GM19035 (cell line): ENCODE measurements at regions not wholly inside any gene's neighbourhood (a gene's known extent, or its start where the extent isn't known, plus 50 kb on each side); places are given as distances from the start of the nearest gene placed in this dataset.
"Not testable (repeated sequence)": the region's sequence is repeated elsewhere in the genome, so short reads cannot be mapped to it uniquely, and the experiment has no call there.

Source experiments
- ATAC-seq: cut with Tn5 transposase; IDR thresholded peaks from one replicate; pipeline ENCODE4 v1.9.1; 2021; ENCODE audit not compliant: unreplicated experiment

DNA sequence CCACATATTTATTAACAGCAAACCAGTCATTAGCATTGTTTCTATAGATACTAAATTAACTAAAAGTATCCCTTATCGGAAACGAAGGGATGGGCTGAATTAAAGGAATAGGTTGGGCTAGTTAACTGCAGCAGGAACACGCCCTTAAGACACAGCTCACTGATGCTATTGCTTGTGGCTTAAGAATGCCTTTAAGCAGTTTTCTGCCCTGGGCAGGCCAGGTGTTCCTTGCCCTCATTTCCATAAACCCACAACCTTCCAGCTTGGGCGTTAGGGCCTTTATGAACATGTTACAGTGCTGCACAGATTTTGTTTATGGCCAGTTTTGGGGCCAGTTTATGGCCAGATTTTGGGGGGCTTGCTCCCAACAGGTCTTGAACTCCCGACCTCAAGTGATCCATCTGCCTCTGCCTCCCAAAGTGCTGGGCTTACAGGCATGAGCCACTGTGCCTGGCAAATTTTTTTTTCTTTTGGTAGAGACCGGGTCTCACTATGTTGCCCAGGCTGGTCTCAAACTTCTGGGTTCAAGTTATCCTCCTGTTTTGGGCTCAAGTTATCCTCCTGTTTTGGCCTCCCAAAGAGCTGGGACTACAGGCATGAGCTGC, 90.1 kb upstream of the GRIN2A start:
- not testable (repeated sequence) for ATAC-seq

DNA sequence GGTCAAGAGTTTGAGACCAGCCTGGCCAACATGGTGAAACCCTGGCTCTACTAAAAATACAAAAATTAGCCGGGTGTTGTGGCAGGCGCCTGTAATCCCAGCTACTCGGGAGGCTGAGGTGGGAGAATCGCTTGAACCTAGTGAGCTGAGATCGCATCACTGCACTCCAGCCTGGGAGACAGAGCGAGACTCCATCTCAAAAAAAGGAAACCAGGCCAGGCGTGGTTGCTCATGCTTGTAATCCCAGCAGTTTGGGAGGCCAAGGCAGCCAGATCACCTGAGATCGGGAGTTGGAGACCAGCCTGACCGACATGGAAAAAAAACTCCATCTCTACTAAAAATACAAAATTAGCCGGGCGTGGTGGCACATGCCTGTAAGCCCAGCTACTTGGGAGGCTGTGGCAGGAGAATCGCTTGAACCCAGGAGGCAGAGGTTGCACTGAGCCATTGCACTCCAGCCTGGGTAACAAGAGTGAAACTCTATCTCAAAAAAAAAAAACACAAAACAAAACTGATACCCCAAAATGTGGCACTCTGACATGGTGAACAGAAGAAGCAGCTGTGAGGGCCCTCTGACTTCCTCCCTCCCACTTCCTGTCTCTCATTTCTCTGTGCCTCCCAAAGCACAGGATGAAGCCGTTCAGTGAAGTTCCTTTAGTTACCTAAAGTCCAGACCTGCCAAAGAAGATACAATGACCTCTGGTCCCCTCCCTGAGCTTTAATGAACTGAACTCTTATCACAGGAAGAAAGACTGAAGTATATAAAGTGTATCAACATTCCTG, 93.2 kb upstream of the GRIN2A start:
- ATAC-seq = peak; percentile 78

DNA sequence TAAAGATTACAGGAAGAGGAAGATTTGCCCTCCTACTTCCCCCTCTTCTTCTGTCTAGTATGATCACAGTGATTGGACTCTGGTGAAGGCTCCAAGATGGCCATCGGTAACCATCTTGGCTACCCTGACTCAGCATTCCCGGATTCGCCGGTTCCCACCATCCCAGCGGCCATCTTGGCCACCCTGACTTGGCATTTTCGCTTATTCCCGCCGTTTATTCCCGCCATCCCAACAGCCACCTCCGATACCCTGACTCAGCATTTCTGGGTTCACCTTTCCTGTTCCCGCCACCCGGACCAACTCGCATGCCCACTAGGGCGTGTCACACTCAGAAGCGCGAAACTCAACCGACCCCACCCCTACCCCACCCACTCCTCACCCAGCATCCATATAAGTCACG, 95.4 kb upstream of the GRIN2A start:
- no peak for ATAC-seq

DNA sequence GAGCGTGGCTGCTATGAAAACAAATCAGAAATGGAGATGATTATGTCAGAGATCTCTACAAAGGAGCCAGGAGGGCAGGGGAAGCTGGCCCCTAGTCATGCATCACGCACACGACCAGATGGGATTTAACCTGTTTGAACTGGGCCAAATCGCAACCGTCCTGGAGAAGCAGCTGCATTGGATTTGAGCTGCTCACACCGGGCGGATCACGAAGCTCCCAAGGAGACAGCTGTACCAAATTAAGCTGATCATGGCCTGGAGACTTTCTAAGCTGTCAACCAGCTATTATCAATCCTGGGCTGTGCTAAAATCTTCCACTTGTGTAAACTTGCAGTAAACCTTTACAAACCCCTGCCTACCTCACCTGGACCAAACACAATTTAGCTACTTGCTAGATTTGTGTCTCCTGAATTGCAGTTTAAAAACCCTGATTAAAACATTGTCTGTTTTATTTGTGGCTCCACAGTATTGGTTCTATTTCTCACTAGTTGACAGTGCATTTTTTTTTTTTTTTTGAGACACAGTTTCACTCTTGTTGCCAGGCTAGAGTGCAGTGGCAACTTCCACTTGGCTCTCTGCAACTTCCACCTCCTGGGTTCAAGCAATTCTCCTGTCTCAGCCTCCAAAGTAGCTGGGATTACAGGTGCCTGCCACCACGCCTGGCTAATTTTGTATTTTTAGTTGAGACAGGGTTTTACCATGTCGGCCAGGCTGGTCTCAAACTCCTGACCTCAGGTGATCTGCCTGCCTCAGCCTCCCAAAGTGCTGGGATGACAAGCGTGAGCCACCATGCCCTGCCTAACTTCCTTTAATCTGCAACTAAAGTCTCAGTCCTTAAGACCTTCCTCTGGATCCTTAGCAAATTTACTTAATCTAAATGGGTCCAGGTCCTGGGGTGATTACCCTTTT, 98.3 kb upstream of the GRIN2A start:
- ATAC-seq = no peak

DNA sequence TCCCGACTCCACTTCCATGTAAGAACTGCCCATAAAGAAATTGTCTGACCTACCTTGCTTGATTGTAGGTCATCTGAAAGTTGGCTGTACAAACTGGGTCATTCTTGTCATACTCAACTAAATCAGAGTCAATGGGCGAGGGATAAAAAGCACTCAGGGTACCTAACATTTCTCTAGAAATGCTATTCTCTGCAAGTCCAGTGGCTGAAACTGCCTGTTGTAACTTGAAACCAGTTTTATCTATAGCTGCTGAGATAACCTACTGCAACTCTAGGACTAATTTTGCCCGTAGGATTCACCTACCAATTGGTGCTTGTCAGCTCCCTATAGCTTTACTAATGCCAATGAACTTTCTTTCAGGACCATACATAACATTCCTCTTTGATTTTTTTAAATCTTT, 100.1 kb upstream of the GRIN2A start:
- no peak for ATAC-seq

DNA sequence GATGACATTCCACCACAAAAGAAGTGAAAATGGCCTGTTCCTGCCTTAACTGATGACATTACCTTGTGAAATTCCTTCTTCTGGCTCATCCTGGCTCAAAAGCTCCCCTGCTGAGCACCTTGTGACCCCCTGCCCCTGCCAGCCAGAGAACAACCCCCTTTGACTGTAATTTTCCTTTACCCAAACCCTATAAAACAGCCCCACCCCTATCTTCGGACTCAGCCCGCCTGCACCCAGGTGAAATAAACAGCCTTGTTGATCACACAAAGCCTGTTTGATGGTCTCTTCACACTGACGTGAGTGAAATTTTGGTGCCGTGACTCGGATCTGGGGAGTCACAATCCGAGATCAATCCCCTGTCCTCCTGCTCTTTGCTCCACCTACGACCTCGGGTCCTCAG, 101.0 kb upstream of the GRIN2A start:
- ATAC-seq = not testable (repeated sequence)

DNA sequence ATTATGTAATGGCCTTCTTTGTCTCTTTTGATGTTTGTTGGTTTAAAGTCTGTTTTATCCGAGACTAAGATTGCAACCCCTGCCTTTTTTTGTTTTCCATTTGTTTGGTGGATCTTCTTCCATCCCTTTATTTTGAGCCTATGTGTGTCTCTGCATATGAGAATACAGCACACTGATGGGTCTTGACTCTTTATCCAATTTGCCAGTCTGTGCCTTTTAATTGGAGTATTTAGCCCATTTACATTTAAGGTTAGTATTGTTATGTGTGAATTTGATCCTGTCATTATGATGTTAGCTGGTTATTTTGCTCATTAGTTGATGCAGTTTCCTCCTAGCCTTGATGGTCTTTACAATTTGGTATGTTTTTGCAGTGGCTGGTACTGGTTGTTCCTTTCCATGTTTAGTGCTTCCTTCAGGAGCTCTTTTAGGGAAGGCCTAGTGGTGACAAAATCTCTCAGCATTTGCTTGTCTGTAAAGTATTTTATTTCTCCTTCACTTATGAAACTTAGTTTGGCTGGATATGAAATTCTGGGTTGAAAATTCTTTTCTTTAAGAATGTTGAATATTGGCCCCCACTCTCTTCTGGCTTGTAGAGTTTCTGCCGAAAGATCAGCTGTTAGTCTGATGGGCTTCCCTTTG, 95.3 kb upstream of the ATF7IP2 start:
- not testable (repeated sequence) for ATAC-seq

DNA sequence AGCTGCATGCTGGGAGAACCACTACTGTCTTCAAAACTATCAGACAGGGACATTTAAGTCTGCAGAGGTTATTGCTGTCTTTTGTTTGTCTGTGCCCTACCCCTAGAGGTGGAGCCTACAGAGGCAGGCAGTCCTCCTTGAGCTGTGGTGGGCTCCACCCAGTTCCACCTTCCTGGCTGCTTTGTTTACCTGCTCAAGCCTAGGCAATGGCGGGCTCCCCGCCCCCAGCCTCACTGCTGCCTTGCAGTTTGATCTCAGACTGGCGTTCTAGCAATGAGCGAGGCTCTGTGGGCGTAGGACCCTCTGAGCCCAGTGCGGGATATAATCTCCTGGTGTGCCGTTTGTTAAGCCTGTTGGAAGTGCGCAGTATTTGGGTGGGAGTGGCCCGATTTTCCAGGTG, 93.7 kb upstream of the ATF7IP2 start:
- ATAC-seq = not testable (repeated sequence)

DNA sequence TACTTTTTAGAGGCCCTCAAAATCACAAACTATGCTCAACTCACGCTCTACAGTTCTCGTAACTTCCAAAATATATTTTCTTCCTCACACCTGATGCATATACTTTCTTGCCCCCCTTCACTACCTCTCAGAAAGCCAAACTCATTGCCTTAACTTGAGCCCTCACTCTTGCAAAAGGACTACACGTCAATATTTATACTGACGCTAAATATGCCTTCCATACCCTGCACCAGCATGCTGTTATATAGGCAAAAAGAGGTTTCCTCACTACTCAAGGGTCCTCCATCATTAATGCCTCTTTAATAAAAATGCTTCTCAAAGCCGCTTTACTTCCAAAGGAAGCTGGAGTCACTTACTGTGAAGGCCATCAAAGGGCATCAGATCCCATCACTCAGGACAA, 92.9 kb upstream of the ATF7IP2 start:
- ATAC-seq = not testable (repeated sequence)

DNA sequence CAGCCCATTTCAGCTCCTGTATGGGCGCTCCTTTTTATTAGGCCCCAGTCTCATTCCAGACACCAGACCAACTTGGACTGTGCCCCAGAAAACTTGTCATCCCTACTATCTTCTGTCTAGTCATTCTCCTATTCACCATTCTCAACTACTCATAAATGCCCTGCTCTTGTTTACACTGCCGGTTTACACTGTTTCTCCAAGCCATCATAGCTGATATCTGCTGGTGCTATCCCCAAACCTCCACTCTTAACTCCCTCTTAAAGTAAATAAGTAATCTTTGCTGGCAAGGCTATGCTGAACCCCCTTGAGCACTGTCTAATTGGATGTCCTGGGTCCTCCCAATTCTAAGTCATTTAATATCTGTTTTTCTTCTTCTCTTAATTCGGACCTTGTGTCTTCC, 91.7 kb upstream of the ATF7IP2 start:
- not testable (repeated sequence) for ATAC-seq

DNA sequence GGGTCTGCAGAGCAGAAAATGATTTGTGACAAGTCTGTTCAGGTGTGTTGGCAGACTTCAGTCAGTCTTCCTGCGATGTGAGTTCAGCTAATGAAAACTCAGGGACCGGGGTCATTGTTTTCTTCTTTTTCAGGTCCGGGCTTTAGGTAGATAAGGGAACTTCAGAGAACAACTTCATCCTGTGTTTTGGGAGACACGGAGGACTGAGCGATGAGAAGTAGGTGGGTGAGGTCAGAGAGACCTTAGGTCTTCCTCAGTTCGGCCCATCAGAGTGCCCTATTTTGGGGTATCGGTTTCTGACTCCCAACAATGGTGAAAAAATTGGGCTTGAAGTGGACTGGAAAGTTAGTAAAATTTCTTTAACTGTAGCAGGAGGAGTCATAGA, 88.9 kb upstream of the ATF7IP2 start:
- peak; percentile 17 for ATAC-seq

DNA sequence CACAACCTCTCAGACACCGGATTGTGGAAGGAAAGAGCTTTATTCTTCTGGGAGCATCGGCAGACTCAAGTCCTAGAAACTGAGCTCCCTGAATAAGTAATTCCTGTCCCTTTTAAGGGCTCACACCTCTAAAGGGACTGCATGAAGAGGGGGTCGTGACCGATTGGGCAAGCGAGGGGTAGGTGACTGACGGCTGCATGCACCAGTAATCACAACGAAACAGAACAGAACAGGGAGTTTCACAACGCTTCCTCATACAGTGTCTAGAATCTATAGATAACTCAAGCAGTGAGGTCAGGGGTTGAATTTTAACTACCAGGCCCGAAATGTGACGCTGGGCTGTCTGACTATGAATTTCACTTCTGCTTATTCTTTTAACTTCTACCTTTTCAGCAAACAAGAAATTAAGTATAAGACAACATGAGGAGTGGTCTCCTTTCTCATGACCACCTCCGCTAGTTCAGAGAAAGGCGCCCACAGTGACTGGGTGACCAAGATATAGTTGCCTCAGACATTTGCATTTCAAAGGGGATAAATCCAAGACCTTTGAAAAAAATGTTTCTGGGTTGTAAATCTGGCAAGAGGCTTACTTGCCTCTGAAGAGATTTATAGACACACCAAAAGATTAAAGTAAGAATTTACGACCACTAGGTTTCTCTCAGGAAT, 88.4 kb upstream of the ATF7IP2 start:
- peak; percentile 96 for ATAC-seq

DNA sequence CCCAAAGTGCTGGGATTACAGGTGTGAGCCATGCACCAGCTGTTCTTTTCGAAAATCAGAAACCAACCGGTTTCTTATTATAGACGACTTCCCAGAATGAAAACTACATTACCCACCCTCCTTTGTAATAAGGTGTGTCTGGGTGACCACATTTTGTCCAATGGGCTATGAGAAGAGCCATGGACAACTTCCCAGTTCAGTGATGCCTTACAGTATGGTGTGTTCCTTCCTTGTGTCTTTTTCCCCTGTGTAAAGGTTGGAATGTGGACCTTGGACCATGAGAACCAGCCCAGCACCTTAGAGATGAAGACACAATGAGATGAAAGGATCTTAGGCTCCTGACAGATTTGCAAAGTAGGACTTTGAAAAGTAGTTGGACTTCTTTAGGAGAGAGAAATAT, 85.0 kb upstream of the ATF7IP2 start:
- ATAC-seq = no peak

DNA sequence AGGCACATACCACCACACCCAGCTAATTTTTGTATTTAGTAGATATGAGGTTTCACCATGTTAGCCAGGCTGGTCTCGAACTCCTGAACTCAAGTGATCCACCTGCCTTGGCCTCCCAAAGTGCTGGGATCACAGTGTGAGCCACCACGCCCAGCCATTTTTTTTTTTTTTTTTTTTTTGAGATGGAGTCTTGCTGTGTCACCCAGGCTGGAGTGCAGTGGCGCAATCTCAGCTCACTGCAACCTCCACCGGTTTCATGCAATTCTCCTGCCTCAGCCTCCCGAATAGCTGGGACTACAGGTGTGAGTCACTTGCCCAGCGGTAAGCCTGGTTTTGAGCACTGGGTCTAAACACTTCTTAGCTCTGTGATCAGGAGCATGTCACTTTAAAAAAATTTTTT, 84.3 kb upstream of the ATF7IP2 start:
- ATAC-seq = not testable (repeated sequence)

DNA sequence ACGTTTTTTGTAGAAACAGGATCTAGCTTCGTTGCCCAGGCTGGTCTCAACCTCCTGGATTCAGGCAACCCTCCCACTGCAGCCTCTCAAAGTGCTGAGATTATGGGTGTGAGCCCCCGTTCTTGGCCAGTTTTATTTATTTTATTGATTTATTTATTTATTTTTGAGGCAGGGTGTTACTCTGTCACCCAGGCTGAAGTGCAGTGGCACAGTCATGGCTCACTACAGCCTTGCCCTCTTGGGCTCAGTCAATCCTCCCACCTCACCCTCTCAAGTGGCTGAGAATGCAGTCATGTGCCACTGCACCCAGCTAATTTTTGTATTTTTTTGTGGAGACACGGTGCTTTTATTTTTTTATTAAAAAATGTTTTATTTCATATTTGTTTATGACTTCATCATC, 79.9 kb upstream of the ATF7IP2 start:
- no peak for ATAC-seq

DNA sequence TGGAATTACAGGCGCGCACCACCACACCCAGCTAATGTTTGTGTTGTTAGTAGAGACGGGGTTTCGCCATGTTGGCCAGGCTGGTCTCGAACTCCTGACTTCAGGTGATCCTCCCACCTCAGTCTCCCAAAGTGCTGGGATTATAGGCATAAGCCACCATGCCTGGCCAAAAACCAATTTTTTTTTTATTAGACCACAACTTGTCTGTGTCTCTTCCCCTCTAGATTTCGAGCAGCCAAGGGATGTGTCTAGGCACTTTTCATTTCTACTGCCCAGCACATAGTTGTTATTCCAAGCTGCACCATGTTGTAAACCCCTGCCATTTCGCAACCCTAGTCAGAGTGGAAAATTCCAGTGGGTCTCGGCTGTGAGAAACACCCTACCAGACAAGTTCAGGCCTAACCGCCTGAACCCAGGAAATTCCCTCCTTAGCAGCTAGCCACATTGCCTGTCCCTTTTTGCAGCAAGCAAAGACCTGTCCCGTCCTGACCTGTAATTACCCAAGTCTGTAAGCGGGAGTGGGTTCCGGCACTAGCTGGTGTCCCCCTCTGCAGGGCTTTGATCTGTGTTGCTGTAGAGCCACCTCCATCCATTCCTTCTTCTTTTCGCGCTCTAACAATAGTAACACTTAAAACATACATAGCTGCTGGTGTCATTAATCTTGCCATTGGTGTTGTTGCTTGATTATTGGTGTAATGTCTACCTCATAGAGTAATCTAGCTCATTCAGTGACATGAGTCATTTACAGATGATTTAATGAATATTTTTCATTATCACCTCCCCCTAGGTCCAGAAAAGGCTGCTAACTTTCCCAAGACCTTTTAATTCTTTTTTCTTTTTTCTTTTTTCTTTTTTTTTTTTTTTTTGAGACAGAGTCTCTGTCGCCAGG, 77.3 kb upstream of the ATF7IP2 start:
- no peak for ATAC-seq

DNA sequence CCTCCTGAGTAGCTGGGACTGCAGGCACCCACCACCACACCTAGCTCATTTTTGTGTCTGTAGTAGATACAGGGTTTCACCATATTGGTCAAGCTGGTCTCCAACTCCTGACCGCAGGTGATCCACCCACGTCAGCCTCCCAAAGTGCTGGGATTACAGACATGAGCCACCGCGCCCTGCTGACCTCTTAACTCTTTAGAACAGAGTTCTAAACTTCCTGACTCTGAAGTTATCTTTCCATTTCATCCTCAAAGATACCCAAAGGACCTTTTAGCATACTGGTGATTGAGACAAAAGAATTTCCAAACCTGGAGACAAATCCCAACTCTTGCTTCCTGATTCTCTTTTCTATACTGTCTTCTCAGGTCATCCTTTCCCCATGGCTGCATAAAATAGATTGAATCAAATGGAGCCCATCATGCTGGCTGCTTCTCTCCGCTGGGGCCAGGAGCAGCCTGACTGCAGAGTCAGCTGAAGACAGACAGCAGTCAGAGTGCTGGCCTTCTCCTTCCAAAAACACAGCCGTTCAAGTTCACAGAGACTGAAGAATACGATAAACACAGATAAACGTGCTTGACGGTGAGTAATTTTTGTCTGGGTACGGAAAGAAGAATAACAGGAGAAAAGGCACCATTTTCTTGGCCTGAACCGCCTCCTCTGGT, 76.5 kb upstream of the ATF7IP2 start:
- no peak for ATAC-seq

DNA sequence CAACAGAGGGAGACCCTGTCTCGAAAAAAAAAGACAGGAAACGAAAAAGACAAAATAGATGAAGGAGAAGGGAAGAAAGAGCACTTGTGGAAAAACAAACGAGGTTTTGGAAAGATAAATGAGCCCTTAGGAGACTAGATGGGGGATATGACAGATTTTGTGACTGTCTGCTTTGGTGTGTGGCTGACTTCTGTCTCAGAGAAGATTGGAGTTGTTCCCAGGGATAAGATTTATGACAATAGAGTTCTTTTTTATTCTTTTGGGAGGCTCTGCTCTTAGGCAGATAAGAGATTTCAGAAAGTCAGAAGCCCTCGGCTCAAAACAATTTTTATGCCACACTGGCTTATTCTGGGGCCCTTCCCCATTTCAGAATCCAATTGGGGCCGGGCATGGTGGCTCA, 73.9 kb upstream of the ATF7IP2 start:
- ATAC-seq = no peak
